ENCODE measurements at regions not wholly inside any gene's neighbourhood (a gene's known extent, or its start where the extent isn't known, plus 50 kb on each side); places are given as distances from the start of the nearest gene placed in this dataset.

DNA sequence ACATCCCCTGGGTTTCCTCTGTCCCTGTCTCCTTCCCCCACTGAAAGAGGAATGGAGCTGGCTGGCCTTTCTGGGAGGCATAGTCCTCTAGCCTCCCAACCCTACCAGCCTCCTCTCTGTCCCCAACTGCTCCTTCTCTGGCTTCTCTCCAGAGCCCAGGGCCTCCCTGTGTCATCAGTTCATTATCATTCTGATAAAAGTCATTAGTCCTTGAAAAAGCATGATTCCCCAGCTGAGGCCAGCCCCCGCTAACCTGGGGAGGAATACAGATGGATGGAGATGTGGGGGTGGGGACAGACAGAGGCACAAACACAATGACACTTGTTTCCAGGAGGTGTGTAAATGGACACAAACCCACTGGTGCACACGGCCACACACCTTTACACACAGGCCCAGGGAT is 73.6 kb upstream of the HSPA9 start:
- no peak overlapping the region for H3K4me3 Mint-ChIP-seq
- intact Hi-C loops (cut with micrococcal nuclease), result no loop called here
- POLR2A ChIA-PET, result interaction anchor here (0.7 to 0.9 kb wide), 2 partner anchors 14 to 15 kb away, joined by 3 to 4 read pairs; no protein-coding TSS in a partner anchor
- DNase-seq (no peak), ATAC-seq (ENCODE audit: low read depth) (no peak)
- no peaks in the 10 kb centered on the region for H3K9me3 Mint-ChIP-seq
- TF ChIP-seq, protein P1, sequence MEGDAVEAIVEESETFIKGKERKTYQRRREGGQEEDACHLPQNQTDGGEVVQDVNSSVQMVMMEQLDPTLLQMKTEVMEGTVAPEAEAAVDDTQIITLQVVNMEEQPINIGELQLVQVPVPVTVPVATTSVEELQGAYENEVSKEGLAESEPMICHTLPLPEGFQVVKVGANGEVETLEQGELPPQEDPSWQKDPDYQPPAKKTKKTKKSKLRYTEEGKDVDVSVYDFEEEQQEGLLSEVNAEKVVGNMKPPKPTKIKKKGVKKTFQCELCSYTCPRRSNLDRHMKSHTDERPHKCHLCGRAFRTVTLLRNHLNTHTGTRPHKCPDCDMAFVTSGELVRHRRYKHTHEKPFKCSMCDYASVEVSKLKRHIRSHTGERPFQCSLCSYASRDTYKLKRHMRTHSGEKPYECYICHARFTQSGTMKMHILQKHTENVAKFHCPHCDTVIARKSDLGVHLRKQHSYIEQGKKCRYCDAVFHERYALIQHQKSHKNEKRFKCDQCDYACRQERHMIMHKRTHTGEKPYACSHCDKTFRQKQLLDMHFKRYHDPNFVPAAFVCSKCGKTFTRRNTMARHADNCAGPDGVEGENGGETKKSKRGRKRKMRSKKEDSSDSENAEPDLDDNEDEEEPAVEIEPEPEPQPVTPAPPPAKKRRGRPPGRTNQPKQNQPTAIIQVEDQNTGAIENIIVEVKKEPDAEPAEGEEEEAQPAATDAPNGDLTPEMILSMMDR (IDR thresholded peaks at IDR 0.05), result no peak
- no peak overlapping the region for H3K27ac Mint-ChIP-seq
- CTCF ChIA-PET, result no interaction called here
- peaks cover 23% of the 10 kb centered on the region for H3K27me3 Mint-ChIP-seq
- peaks cover 26% of the 10 kb centered on the region for H3K4me1 Mint-ChIP-seq
- H3K36me3 Mint-ChIP-seq (ENCODE audit: low read depth), result no peaks in the 10 kb centered on the region

DNA sequence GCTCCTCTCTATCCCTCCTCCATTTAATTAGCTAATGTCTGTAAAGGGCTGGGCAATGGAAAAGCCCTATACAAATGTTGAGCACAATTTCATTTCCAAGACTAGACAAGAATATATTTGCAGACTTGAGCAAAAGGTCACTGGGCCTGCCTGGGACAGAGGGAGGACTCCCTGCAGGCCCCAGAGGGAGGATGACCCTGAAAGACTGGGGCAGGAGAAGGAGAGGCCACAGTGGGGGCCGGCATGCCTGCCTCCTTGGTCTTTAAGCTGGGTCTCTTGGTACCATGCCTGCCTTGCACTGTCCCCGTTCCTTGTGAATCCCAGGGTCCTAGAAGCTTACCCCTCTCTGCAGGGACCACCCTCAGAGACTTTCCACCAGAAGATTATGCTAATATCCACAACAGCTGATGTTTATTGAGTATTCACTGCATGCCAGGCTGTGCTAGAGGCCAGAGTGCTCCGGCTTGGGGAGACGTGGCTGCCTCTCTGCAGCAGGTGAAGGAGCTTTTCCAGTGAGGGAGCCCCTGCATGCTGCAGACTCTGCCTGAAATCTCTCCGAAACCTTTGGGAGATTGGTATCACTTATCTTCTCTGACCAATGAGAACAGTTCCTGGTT is 72.7 kb upstream of the HSPA9 start:
- no peak overlapping the region for H3K4me3 Mint-ChIP-seq
- no peaks in the 10 kb centered on the region for H3K36me3 Mint-ChIP-seq (ENCODE audit: low read depth)
- CTCF ChIA-PET, result no interaction called here
- intact Hi-C loops (cut with micrococcal nuclease), result no loop called here
- no peak overlapping the region for H3K27ac Mint-ChIP-seq
- no peaks in the 10 kb centered on the region for H3K9me3 Mint-ChIP-seq
- TF ChIP-seq, protein P1 (IDR thresholded peaks at IDR 0.05), result no peak
- DNase-seq, result no peak
- POLR2A ChIA-PET, result interaction anchor here (0.6 to 0.9 kb wide), 2 partner anchors 15 to 733 kb away, joined by 3 to 4 read pairs; no protein-coding TSS in a partner anchor
- no peak for ATAC-seq (ENCODE audit: low read depth)
- peaks cover 21% of the 10 kb centered on the region for H3K4me1 Mint-ChIP-seq
- peaks cover 14% of the 10 kb centered on the region for H3K27me3 Mint-ChIP-seq

DNA sequence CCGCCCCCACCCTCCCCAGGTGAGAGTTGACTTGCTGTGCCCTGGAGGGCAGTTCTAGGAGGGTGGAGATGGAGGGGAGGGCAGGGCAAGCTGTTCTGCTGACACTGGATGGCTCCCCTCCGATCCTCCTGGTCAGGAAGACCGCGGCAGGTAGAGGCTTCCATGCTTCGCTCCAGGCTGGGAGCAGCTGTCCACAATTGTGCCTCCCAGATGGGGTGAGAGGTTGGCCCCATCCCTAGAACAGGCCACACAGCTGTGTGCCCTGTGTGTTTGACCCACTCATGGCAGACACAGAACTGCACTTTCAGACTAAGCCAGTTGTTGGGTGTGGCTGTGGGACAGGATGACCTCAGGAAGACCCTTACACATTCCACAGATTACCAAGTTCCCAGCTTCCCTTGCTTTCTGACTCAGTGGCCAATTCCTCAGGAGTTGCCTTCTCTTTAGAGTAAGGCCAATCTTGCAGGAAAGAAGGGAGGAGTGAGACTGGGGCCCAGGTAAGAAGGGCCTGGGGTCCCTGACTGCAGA is 72.1 kb upstream of the HSPA9 start:
- intact Hi-C loops (cut with micrococcal nuclease), result no loop called here
- ChIA-PET CTCF (no interaction called here), POLR2A (interaction anchor here (0.6 kb wide), 1 partner anchor 734 kb away, joined by 4 read pairs; no protein-coding TSS in a partner anchor)
- Mint-ChIP-seq H3K36me3 (ENCODE audit: low read depth) (no peaks in the 10 kb centered on the region), H3K27me3 (peaks cover 9% of the 10 kb centered on the region), H3K4me3 (no peak overlapping the region), H3K4me1 (peaks cover 21% of the 10 kb centered on the region), H3K27ac (no peak overlapping the region), H3K9me3 (no peaks in the 10 kb centered on the region)
- no peak for DNase-seq
- no peak for ATAC-seq (ENCODE audit: low read depth)
- TF ChIP-seq, protein P1 (IDR thresholded peaks at IDR 0.05), result no peak

DNA sequence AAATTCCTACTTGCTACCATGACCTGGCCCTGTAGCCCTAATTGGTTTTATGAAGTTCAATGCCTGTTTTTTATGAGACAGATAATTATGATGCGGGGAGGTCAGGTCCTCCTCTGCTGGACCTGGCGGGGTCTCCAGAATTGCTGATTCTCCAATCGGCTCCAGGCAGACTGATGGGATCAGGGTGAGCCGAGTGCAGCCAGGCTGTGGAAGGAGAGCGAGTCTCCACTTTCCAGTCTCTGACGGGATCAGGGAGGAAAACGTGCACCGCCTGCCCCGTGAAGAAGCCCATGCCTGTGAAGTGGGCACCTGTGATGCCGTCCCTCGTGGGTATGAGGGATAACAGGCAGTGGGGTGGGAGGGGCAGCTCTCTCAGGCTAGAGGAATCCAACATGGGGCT is 71.5 kb upstream of the HSPA9 start:
- intact Hi-C loops (cut with micrococcal nuclease), result no loop called here
- no peak overlapping the region for H3K27ac Mint-ChIP-seq
- H3K9me3 Mint-ChIP-seq, result no peaks in the 10 kb centered on the region
- H3K27me3 Mint-ChIP-seq, result peaks cover 10% of the 10 kb centered on the region
- peaks cover 22% of the 10 kb centered on the region for H3K4me1 Mint-ChIP-seq
- no peak overlapping the region for H3K4me3 Mint-ChIP-seq
- TF ChIP-seq, protein P1 (IDR thresholded peaks at IDR 0.05), result no peak
- ChIA-PET CTCF (no interaction called here), POLR2A (no interaction called here)
- DNase-seq, result no peak
- ATAC-seq (ENCODE audit: low read depth), result no peak
- H3K36me3 Mint-ChIP-seq (ENCODE audit: low read depth), result no peaks in the 10 kb centered on the region

DNA sequence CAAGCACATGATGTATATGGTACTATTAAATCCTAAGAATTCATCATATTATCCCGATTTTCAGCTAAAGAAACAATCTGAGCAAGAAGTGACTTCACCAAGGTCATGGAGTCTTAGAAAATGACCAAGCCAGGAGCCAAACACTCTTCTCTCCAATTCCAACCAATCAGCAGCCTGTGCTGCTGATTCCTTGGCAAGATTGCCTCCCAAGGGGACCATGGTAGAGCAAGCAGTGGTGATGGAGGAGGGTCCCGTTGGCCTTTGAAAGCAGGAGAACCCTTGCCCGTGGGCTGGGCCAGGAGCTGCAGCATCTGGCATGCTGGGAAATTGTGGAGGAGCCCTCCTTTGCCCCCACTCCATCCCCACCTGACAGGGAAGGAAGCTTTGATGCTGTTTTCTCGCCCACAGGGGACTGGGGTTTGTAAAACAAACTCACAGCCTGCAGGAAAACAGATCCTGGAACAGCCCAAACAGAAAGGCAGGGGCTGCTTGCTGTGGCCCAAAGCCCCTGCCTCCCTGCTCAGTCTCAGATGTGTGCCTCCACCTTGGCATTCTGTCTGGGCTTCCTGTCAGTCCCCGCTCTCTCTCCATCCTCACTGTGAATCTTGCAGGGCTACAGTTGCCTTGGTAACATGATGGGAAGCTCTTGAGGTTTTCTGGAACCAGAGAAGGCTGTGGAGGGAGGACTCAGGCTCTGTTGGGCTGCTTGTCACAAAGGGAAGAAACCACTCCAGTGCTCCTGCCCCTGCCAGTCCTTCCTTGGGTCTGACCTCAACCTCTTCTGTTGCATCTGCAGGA is 70.8 kb upstream of the HSPA9 start:
- intact Hi-C loops (cut with micrococcal nuclease), result no loop called here
- H3K4me1 Mint-ChIP-seq, result peaks cover 21% of the 10 kb centered on the region
- ChIA-PET CTCF (no interaction called here), POLR2A (interaction anchor here (0.6 kb wide), 1 partner anchor 8 kb away, joined by 8 read pairs; no protein-coding TSS in a partner anchor)
- H3K27ac Mint-ChIP-seq, result no peak overlapping the region
- ATAC-seq (ENCODE audit: low read depth) (no peak), DNase-seq (no peak)
- H3K36me3 Mint-ChIP-seq (ENCODE audit: low read depth), result no peaks in the 10 kb centered on the region
- peaks cover 9% of the 10 kb centered on the region for H3K27me3 Mint-ChIP-seq
- TF ChIP-seq, protein P1 (IDR thresholded peaks at IDR 0.05), result no peak
- H3K4me3 Mint-ChIP-seq, result no peak overlapping the region
- H3K9me3 Mint-ChIP-seq, result no peaks in the 10 kb centered on the region

All from activated B cell treated with CpG ODN at 0.5 μM for 24 hours (primary cell).